CD1c-positive myeloid dendritic cell (primary cell): ENCODE measurements at regions not wholly inside any gene's neighbourhood (a gene's known extent, or its start where the extent isn't known, plus 50 kb on each side); places are given as distances from the start of the nearest gene placed in this dataset.
"Not testable (repeated sequence)": the region's sequence is repeated elsewhere in the genome, so short reads cannot be mapped to it uniquely, and the experiment has no call there.

Experiments used
- DNase-seq: peaks from one replicate; pipeline ENCODE4 v3.0.0-alpha.2; 2016; ENCODE audit errors: extremely low spot score

- not testable (repeated sequence) for DNase-seq
These were observed 225.2 kb downstream of the NPHP4 start for GRCh38 chr1:5766996-5767395.

GRCh38 chr1:5765997-5766913 lies 226.0 kb downstream of the NPHP4 start:
- no peak for DNase-seq

GRCh38 chr1:5765483-5765882 lies 226.7 kb downstream of the NPHP4 start:
- no peak for DNase-seq

- DNase-seq: no peak
These were observed 227.3 kb downstream of the NPHP4 start for GRCh38 chr1:5764959-5765358.

GRCh38 chr1:5764464-5764863 lies 227.8 kb downstream of the NPHP4 start:
- DNase-seq: no peak

- no peak for DNase-seq
These were observed 228.4 kb downstream of the NPHP4 start for GRCh38 chr1:5763696-5764370.

- DNase-seq: no peak
These were observed 233.2 kb downstream of the NPHP4 start for GRCh38 chr1:5758859-5759578.

- no peak for DNase-seq
These were observed 234.0 kb downstream of the NPHP4 start for GRCh38 chr1:5758000-5758858.

GRCh38 chr1:5757187-5757805 lies 234.9 kb downstream of the NPHP4 start:
- DNase-seq: no peak

GRCh38 chr1:5756434-5757186 lies 235.6 kb downstream of the NPHP4 start:
- no peak for DNase-seq

GRCh38 chr1:5755552-5756125 lies 236.6 kb downstream of the NPHP4 start:
- DNase-seq: no peak

GRCh38 chr1:5754817-5755551 lies 237.2 kb downstream of the NPHP4 start:
- no peak for DNase-seq

- no peak for DNase-seq
These were observed 238.4 kb downstream of the NPHP4 start for GRCh38 chr1:5753549-5754421.

- no peak for DNase-seq
These were observed 239.3 kb downstream of the NPHP4 start for GRCh38 chr1:5752746-5753548.

GRCh38 chr1:5751833-5752745 lies 240.1 kb downstream of the NPHP4 start:
- no peak for DNase-seq

GRCh38 chr1:5751163-5751540 lies 241.1 kb downstream of the NPHP4 start:
- no peak for DNase-seq
